ENCODE measurements at regions not wholly inside any gene's neighbourhood (a gene's known extent, or its start where the extent isn't known, plus 50 kb on each side); places are given as distances from the start of the nearest gene placed in this dataset.

GRCh38 chr5:58071566-58071965 is 388.3 kb downstream of the PLK2 start:
- TF ChIP-seq, protein P1, sequence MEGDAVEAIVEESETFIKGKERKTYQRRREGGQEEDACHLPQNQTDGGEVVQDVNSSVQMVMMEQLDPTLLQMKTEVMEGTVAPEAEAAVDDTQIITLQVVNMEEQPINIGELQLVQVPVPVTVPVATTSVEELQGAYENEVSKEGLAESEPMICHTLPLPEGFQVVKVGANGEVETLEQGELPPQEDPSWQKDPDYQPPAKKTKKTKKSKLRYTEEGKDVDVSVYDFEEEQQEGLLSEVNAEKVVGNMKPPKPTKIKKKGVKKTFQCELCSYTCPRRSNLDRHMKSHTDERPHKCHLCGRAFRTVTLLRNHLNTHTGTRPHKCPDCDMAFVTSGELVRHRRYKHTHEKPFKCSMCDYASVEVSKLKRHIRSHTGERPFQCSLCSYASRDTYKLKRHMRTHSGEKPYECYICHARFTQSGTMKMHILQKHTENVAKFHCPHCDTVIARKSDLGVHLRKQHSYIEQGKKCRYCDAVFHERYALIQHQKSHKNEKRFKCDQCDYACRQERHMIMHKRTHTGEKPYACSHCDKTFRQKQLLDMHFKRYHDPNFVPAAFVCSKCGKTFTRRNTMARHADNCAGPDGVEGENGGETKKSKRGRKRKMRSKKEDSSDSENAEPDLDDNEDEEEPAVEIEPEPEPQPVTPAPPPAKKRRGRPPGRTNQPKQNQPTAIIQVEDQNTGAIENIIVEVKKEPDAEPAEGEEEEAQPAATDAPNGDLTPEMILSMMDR (IDR thresholded peaks at IDR 0.05), result no peak
- TF ChIP-seq POLR2A (IDR thresholded peaks at IDR 0.05) (no peak), POLR2AphosphoS5 (IDR thresholded peaks at IDR 0.05) (no peak), EP300 (IDR thresholded peaks at IDR 0.05) (peak in 1 of 4 donors; percentile 55)
